COLO668 (cell line): ENCODE measurements at regions not wholly inside any gene's neighbourhood (a gene's known extent, or its start where the extent isn't known, plus 50 kb on each side); places are given as distances from the start of the nearest gene placed in this dataset.
"Not testable (repeated sequence)": the region's sequence is repeated elsewhere in the genome, so short reads cannot be mapped to it uniquely, and the experiment has no call there.

Experiments
- DNase-seq: peaks from one replicate; lab custom pipeline; 2025; ENCODE audit not compliant: unreplicated experiment; lab: John Stamatoyannopoulos, UW

GRCh38 chr14:66242001-66242400 is 244.2 kb upstream of the CCDC196 start:
- DNase-seq = no peak

GRCh38 chr14:66244834-66245233 is 241.3 kb upstream of the CCDC196 start:
- DNase-seq = no peak

GRCh38 chr14:66247662-66248193 is 238.4 kb upstream of the CCDC196 start:
- DNase-seq = no peak

- no peak for DNase-seq
Observed at GRCh38 chr14:66248256-66248655, 237.9 kb upstream of the CCDC196 start.

- DNase-seq = no peak
Observed at GRCh38 chr14:66249544-66249943, 236.6 kb upstream of the CCDC196 start.

GRCh38 chr14:66254038-66254437 is 232.1 kb upstream of the CCDC196 start:
- no peak for DNase-seq

GRCh38 chr14:66268802-66269334 is 217.3 kb upstream of the CCDC196 start:
- no peak for DNase-seq

- no peak for DNase-seq
Observed at GRCh38 chr14:66272221-66272620, 213.9 kb upstream of the CCDC196 start.

- no peak for DNase-seq
Observed at GRCh38 chr14:66273261-66273832, 212.8 kb upstream of the CCDC196 start.

- not testable (repeated sequence) for DNase-seq
Observed at GRCh38 chr14:66278418-66278817, 207.8 kb upstream of the CCDC196 start.

GRCh38 chr14:66281036-66281776 is 205.0 kb upstream of the CCDC196 start:
- no peak for DNase-seq

GRCh38 chr14:66284346-66284745 is 201.8 kb upstream of the CCDC196 start:
- DNase-seq = no peak

- no peak for DNase-seq
Observed at GRCh38 chr14:66288511-66288910, 197.7 kb upstream of the CCDC196 start.

GRCh38 chr14:66291756-66292155 is 194.4 kb upstream of the CCDC196 start:
- DNase-seq = no peak

GRCh38 chr14:66293533-66294105 is 192.6 kb upstream of the CCDC196 start:
- DNase-seq = no peak

GRCh38 chr14:66295386-66295785 is 190.8 kb upstream of the CCDC196 start:
- no peak for DNase-seq

- no peak for DNase-seq
Observed at GRCh38 chr14:66300886-66301285, 185.3 kb upstream of the CCDC196 start.

GRCh38 chr14:66306101-66306500 is 180.1 kb upstream of the CCDC196 start:
- no peak for DNase-seq

- no peak for DNase-seq
Observed at GRCh38 chr14:66311058-66311457, 175.1 kb upstream of the CCDC196 start.

GRCh38 chr14:66311990-66312389 is 174.2 kb upstream of the CCDC196 start:
- DNase-seq = no peak

- DNase-seq = no peak
Observed at GRCh38 chr14:66312451-66312850, 173.7 kb upstream of the CCDC196 start.

- DNase-seq = no peak
Observed at GRCh38 chr14:66315098-66315497, 171.1 kb upstream of the CCDC196 start.
